ENCODE measurements at regions not wholly inside any gene's neighbourhood (a gene's known extent, or its start where the extent isn't known, plus 50 kb on each side); places are given as distances from the start of the nearest gene placed in this dataset.

DNA sequence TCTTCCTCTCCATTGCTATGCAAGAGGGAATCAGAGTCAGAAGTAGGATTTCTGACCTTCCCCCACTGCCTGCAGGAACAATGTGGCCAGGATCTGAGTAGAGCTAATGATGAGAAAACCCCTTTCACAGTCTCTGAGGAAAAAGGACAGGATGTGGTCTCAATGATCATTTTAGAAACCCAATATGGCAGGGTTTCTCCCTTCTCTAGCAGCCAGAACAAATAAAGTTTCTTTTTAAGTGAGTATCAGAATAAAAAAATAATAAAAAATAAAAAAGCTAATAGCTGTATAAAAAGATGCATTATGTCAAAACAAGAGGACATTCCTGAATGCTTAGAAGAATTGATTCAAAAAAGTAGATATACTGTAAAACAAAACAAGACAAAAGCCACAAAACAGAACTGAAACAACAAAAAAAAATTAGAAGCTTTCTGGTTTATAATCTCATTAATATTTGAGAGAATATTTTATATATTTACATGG is 1124.9 kb upstream of the ZEB2 start:
- no peak for DNase-seq

- DNase-seq: no peak
Observed at GRCh38 chr2:145638675-145639074, 1118.8 kb upstream of the ZEB2 start.

DNA sequence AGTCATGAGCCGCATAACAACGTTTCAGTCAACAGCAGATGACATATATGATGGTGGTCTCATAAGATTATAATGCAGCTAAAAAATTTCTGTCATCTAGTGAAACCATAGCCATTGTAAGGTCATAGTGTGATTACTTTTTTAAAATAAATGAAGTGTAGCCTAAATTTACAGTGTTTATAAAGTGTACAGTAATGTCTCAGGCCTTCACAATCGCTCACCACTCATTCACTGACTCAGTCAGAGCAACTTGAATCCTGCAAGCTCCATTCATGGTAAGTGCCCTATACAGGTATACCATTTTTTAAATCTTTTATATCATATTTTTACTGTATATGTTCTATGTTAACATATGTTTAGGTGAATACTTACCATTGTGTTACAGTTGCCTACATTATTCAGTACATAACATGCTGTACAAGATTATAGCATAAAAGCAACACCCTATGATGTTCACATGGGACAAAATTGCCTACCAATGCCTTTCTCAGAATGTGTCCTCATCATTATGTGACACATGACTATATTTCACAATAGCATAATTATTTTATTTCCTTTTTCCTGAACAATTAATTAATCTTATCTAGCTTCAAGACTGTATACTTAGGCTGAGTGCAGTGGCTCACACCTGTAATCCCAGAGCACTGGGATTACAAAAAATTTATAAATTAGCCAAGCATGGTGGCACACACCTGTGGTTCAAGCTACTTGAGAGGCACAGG is 1115.9 kb upstream of the ZEB2 start:
- no peak for DNase-seq

DNA sequence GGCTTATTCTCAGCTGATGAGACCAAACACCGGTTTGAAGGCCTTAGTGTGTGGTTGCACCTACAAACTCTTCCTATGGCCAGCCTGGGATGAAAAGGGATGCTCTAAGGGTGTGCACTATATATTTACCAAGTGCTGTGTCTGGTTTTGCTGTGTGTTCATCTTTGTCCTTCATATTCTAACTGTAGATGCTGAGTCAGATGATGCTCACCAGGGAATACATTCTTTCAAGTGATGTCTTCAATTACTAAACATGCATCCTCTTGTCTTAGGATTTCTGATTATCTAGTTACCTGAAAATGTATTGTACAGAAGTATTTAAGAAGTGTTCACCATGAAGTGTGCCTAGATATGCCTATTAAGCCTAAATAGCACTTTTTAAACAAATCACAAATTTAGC is 1111.6 kb upstream of the ZEB2 start:
- DNase-seq: no peak

DNA sequence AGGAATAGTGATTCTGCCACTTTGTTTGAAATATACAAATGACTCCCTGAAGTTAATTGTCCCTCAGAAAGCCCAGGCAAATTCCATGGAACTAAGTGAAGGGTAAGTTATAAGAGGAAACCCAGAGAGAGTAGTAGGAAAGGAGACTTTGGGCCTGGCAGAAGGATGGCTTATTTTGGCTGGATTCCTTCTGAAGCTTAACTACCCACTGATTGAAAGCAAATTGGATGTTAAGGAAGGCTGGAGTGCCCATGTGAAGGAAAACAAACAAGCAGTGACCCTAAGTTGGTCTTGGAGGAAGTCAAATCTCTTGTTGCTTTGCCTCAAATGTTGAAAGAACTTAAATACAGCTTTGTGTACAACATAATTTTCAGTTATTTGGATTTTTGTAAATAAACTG is 1106.4 kb upstream of the ZEB2 start:
- DNase-seq: no peak

- no peak for DNase-seq
Observed at GRCh38 chr2:145625111-145625510, 1105.2 kb upstream of the ZEB2 start.

DNA sequence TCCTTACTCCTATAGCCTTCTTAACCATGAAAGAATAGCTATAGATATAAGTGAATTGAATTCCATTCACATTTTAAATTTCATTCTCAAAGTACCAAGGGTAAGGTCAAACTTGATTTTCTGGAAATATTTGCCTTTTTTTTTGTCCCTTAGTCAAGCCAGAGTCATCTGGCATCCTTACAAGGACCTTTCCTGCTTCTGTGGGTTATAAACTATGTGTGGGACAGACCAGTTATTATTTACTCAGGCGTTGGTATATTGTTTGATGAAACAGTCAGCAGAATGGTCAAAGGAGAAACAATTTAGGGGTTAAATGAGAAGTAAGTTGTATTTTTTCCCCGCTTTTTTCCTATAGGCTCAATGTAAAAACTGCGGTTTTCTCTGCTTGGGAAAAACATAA is 1103.2 kb upstream of the ZEB2 start:
- no peak for DNase-seq

DNA sequence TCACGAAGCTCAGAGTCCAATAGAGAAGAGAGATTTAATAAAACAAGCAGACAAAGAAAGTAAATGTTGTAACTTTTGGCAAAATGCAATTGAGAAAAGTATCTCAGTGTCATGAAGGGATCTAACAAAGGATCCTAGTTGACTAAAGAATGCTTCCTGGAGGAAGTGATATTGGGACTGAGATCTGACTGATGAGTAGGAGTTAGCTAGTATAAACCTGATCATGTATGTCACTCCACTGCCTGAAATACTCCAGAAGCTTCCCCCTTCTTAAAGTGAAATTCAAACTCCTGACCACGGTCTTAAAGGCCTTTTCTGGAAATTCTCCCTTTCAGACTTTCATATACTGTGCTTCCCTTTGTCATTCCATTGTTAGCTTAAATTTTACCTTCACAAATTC is 1102.4 kb upstream of the ZEB2 start:
- no peak for DNase-seq

GRCh38 chr2:145617906-145618305 is 1098.0 kb upstream of the ZEB2 start:
- no peak for DNase-seq

DNA sequence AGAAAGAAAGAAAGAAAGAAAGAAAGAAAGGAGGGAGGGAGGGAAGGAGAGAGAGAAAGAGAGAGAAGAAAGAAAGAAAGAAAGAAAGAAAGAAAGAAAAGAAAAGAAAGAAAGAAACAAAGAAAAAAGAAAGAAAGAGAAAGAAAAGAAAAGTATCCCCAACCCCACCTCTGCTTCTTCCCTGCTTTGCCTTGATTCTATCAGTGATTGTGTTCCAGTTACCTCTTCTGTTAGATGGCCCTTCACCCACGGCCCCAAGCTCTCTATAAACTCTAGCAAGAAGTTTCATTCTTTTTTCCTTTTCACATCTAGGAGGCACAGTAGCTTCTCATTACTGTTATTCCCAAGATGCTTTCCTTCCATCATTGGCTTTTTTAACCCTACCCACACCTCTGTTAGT is 1097.5 kb upstream of the ZEB2 start:
- no peak for DNase-seq

DNA sequence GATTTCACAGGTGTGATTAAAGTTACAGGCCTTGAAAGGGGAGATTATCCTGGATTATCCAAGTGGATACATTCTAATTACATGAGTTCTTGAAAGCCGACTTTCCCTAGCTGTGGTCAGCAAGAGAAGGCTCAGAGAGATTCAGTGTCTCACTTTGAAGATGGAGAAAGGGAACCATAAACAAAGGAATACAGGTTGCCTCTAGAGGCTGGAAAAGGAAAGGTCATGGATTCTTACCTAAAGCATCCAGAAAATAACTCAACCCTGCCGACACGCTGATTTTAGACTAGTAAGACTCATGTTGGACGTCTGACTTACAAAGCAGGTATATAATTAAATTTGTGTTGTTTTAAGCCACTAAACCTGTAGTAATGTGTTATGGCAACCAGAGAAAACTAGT is 1095.7 kb upstream of the ZEB2 start:
- peak; percentile 66 for DNase-seq

- DNase-seq: no peak
Observed at GRCh38 chr2:145609951-145610350, 1090.0 kb upstream of the ZEB2 start.

DNA sequence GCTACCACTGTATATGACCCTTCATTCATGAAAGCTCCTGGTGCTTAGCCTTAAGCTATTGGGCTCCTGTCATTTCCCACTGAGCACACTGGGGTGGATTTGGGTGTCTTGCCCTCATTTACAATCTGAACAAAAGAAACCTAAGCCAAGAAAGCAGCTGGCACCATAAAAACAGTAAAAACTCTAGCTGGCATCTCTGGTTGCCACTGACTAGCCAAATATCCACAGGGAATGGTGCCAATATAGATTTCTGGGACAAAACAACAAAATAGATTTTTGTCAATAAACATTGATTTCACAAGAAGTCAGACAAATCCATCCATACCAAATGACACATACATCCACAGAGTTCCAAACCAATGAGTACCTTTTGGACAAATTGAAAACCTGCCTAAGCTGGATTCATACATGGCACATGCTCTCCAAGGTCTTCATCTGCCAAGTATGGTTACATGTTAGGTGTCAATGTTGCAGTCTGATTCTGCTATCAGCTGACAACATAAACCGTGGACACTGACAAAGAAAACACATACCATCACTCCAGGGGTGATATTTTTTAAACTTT is 1081.5 kb upstream of the ZEB2 start:
- DNase-seq: no peak

DNA sequence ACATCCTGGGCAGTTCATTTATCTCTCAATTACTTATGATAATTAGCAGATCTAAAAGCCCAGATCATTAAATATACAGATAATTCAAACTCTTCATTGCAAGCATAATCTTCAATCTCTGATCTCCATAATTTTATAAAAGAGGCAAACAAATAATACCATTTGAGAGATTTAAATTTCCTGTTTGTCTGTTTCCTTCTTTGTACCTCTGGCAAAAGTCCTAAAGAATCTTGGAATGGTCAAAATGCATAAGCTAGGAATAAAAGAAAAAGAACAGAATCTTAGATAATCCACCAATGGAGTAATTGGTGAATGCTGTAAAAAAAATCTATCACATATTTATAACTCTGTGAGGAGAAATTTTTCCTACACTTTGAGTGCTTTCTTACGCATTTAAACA is 1080.9 kb upstream of the ZEB2 start:
- no peak for DNase-seq

DNA sequence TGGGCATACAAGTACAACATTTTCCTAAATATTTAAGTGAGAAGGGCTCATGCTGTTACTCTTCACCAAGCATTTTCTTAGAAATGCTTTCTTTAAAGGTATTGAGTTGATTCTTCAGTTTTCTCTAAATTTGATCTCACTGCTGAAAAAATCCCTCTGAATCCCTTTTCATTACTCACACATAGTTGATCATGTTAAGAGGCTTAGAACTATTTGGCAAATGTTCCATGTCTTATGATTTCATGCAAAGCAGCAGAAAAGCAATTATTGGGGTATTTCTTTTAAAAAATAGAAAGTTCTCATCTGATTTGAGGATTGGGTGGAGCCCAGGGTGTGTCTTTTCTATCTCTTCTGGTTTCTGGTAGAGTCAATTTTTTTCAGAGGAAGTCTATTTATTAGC is 1079.8 kb upstream of the ZEB2 start:
- DNase-seq: no peak

GRCh38 chr2:145598434-145598833 is 1078.5 kb upstream of the ZEB2 start:
- no peak for DNase-seq

- DNase-seq: no peak
Observed at GRCh38 chr2:145597809-145598208, 1077.9 kb upstream of the ZEB2 start.

DNA sequence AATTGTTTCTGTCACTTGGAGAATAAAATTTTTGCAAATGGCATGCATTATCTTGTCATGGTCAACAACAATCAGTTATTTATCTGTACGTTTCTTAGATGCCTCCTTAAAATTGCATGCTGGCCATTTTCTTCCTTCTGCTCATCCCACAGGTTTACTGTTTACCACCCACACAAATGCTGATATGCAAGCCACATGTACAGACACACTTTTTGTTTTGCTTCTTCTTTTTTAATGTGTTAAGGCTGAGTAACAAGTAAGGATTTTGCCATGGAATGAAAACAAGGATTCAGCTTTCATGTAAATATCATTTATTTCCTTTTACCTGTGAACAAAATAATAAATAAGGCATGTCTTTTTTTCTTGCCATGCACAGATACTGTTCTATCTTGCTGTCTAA is 1077.1 kb upstream of the ZEB2 start:
- no peak for DNase-seq

DNA sequence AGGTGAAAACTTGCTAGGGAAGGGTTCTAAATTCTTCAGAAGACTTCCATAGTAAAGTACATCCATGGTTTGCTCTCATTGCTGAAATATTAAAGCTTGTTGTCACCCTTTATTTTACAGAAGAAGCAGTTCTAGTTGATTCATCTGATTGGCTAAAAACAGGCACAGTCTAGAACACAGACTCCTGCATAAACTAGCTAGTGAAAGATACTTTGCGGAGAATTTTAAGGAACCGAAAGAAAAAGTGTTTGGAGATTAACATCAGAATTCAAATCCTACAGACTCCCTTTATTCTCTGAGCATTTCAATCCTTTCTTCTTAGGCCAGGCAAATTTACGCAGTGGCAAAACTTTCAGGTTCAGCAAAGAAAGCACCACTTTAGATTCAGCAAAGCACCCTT is 1076.5 kb upstream of the ZEB2 start:
- DNase-seq: no peak

DNA sequence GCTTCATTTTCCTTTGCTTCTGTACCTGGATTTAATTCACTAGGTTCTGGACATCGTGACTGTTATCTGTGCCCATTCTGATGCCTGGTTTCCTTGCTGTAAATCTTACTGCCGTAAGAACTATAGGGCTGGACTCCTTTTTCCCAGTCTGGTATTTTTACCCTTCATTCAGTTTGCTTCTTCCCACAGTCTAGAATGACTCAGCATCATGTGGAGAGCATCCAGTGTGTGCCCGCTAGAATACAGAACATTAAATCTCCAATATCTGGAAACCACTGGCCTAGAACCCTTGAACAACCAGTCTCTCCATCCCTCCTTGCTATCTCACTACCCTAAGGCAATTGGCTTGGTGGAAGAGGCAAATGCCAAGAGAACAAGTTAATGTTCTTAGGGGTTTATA is 1075.4 kb upstream of the ZEB2 start:
- DNase-seq: no peak

GRCh38 chr2:145593991-145594614 is 1074.2 kb upstream of the ZEB2 start:
- DNase-seq: peak; percentile 22

- no peak for DNase-seq
Observed at GRCh38 chr2:145593280-145593679, 1073.4 kb upstream of the ZEB2 start.

GRCh38 chr2:145592361-145592760 is 1072.4 kb upstream of the ZEB2 start:
- no peak for DNase-seq

DNA sequence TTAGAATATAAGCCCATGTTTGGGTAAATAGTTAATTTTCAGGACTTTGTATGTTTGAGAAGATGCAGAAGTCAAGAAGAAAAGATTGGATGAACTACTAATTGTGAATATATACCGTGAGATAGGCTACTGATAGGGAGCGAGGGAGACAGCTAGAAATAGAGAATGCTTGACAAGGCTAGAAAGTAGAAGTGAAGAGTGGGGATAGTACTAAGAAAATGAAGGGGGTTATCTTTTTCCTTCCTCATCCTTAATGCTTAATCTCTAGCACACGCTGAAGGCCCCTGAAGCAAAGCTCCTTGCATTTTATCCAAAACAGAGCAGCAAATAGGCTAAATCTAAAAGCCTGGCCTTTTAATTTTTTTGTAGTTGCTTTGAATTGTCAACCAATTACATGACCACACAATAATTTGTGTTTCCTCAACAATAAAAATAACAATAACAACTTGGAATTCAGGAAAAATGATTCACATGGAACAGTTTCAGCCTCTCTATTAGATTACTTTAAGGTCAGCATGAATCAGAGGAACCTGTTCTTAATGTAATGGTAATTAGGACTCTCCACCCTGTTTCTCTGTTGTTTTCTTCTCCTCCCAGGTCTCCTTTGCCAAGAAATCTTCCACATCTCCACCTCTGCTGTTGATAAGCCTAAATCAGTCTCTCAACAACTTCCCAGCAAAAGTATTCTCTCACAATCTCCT is 1071.3 kb upstream of the ZEB2 start:
- no peak for DNase-seq

Data from NCI-H82 (cell line).